NCI-H748 (cell line): ENCODE measurements at regions not wholly inside any gene's neighbourhood (a gene's known extent, or its start where the extent isn't known, plus 50 kb on each side); places are given as distances from the start of the nearest gene placed in this dataset.
"Not testable (repeated sequence)": the region's sequence is repeated elsewhere in the genome, so short reads cannot be mapped to it uniquely, and the experiment has no call there.

Source experiments
- DNase-seq: peaks from one replicate; lab custom pipeline; 2025; ENCODE audit not compliant: unreplicated experiment; lab: John Stamatoyannopoulos, UW

DNA sequence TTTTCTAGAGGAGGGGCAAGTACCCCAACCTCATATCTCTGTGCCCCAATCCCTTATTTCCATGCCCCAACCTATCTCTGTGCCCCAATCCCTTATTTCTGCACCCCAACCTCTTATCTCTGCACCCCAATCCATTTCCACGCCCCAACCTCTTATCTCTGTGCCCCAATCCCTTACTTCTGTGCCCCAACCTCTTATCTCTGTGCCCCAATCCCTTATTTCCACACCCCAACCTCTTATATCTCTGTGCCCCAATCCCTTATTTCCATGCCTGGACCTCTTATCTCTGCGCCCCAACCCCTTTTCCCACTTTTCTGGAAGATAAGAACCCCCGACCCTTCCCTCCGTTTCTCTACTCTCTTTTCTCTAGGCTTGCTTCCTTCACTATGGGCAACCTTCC is 199.0 kb downstream of the JRKL start:
- DNase-seq: not testable (repeated sequence)

DNA sequence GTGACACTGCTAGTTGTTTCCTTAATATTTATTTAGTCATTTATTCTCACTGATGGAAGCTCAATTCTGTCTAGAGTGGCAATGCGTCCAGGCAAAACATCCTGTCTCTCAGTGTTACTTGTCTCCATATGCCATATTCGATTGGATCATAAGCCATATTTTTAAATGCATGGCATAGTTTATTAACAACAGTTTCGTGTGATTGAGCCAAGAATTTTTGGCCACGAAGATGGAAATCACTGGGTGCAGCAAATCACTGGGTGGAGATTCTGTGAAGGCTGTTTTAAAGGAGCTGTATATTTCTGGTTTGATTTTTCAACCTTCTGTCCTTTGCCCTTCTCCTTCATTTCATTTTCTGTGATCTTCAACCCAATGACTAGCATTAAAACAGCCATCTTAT is 205.2 kb downstream of the JRKL start:
- DNase-seq: no peak

DNA sequence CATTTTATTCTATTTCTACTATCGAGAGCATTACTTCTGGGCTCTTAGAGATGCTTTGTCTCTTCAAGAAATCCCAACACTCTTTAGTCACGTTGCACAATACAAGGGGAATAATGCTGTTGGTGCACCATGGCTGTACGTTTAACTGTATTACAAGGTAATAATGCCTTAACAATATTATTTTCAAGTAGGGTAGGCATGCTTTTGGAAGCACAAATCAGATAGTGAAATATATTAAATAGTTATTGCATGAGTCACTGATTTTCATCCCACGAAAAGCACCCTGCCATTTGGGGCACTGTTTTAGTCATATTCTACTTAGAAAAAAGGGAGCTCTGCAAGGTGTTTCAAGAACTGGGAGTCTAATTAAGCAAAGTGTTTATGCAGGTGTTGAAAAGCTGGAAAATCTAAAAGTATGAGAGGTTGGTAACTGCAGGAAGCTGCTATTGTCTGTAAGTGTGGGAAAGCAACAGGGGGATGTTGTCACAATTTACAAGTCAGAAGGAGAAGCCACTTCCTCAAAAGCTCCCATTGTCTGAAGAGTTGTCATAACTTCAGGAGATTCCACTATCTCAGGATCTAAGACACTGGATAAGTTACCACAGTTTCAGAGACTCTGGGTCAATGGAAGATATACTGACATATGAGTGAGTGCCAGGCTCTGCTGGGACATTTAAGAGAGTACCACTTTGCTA is 218.2 kb downstream of the JRKL start:
- DNase-seq: no peak

DNA sequence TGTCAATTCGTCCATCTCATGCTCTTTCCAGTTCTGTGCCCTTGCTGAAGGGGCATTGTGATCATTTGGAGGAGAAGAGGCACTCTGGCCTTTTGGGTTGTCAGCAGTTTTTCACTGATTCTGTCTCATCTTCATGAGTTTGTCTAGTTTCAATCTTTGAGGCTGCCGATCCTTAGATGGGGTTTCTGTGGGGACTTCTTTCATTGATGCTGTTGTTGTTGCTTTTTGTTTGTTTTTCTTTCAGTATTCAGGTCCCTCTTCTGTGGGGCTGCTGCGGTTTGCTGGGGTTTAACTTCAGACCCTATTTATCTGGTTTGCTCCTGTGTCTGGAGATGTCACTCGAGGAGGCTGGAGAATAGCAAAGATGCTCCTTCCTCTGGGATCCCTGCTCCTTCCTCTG is 224.3 kb downstream of the JRKL start:
- no peak for DNase-seq

DNA sequence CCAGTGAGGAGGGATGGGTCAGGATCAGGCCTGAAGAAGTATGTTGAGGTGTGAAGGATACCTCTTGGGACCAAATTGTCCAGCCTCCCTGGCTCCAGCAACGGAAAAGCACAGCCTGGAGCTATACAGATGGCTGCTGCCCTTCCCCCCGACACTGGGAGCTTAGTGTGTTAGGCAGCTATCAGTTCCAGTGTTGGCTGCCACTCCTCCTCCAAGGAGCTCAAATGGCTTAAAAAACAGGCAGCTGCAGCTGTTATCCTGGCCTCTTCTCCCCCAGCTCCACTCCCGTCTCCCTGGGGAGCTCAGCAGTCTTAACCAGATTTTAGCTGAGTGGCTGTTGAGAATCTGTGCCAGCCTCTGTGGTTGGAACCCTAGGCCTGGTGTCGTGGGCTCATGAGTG is 225.0 kb downstream of the JRKL start:
- DNase-seq: no peak

DNA sequence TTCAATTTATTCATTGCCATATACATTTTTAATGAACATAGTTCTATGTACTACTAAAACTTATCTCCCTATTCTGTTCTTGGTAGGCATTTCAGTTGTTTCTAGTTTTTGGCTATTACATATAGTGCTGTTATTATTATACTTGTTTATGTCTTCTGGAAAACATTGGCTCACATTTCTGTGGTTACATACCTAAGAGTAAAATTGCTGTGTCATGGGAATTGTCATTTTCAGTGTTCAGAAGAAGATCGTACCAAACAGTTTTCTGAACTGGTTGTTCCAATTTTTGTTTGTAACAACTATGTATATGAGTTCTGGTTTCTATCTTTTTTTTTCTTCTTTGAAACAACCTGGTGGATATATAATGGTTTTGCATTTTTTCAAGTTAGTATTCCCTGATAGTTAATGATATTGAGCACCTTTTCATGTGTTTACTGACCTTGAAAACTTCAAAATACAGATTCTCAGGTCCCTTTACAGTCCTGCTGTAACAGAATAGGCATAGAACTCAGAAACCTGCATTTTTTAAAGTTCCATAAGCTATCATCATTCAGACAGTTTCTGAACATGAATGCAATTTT is 230.7 kb downstream of the JRKL start:
- no peak for DNase-seq

DNA sequence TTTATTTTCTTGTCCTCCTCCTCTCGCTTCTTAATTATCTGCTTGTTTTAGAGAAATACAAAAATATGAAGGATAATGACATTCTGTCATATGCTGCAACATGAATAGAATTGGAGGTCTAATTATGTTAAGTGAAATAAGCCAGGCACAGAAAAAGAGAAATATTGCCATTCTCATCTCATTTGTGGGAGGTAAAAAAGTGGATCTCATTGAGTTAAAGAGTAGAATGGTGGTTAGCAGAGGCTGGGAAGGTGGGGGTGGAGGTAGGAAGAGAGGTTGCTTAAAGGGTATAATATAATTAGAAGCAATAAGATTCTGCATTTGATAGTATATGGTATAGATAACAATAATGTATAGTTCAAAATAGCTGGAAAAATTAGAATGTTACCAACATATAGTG is 231.3 kb downstream of the JRKL start:
- DNase-seq: no peak

DNA sequence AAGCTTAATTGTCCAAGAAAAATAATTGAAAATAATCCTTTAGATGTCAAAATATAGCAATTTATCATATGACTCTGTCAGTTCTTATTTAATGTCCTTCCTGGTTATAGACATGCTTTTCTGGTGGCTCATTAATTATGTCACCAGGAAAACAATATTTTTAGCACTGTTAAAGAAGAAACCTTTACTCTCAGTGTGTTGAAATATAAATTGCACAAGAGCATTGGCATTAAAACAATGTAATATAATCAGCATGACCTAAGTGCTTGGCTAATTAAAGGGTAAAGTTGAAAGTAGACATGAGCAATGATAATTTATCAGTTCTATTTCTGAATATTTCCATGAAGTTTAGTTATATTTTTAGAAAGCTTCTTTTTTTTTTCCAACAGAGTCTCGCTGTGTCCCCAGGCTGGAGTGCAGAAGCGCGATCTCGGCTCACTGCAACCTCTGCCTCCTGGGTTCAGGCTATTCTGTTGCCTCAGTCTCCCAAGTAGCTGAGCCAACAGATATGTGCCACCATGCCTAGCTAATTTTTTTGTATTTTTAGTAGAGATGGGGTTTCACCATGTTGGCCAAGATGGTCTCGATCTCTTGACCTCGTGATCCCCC is 232.3 kb downstream of the JRKL start:
- DNase-seq: no peak

DNA sequence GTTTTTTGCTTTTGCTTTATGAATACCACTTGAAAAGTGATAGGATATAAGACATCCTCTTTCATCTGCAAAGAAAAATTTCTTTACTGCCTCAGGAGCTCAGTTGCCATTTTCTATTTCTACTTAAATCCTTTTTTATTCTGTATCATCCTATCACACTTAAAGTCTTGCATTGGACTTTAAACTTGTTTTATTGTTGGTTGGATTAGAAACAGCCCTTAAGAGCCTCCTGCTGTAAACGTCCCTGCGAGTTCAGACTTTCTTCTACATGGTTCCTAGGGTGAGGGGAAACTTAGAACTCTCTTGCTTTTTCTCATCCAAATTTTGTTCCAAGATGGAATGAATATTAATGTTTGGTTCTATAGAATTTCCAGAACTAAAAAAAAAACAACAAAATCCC is 234.3 kb downstream of the JRKL start:
- no peak for DNase-seq

DNA sequence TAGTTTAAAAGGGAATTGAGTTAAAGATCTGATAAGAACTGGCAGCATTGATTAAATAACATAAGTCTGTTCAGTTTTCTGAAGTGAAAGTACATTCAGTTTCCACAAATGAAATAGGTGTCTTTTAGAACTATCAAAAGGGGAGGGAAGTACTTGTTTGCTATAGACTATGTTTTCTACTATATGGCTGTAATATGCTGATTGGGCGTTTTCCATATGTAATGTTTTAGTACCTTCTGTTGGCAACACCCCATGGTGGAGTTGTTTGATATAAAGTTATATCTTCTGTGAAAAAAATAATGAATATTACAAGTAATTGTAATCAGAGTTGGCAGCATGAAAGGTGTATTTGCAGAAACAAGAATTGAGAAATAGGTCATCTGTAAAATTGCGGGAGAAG is 237.6 kb downstream of the JRKL start:
- no peak for DNase-seq

DNA sequence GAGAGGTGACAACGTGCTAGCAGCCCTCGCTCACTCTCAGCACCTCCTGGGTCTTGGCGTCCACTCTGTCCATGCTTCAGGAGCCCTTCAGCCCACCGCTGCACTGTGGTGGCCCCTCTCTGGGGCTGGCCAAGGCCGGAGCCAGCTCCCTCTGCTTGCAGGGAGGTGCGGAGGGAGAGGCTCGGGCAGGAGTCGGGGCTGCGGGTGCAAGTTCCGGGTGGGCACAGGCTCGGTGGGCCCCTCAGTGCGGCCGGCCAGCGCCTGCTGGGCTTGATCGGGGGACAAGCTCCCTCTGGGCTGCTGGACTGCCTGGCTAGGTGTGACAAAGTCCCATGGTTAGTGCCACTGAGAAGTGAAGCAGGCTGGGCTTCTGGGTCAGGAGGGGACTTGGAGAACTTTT is 245.8 kb downstream of the JRKL start:
- no peak for DNase-seq

DNA sequence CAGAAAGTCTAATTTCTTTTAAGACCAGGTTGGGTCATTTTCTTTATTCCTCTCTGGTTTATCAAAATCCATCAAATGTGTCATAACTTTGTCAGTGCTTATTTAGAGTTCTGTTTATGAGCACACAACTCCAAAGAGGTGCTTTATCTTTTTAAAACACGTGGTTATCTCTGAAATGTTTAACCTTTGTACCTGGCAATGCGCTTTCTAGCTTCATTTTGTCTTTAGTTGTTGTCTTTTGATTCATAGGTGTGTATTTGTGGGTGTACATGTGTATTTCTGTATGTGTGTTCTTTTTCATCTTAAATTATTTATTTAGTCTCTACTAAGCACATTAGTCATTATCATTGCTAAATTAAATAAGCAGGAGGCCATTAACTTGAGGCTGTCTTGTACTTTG is 251.4 kb downstream of the JRKL start:
- DNase-seq: no peak

DNA sequence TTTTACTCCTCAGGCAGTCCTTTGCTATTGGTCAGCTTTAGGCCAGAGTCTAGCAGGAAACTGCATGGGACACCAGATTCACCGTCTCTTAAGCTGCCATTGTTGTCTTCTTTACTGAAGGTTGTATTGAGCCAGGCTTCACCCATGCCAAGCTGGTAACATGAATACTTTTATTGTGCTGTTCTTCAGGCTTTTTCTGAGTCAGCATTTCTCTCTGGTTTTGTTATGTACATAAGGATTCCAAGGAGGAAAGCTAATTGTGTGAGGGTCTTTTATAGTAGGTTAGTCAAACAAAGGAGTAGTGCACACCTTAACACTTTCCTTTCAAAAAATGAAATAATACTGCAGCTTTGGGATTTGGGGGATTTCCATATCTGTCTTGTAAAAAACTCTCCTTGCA is 252.8 kb downstream of the JRKL start:
- no peak for DNase-seq

DNA sequence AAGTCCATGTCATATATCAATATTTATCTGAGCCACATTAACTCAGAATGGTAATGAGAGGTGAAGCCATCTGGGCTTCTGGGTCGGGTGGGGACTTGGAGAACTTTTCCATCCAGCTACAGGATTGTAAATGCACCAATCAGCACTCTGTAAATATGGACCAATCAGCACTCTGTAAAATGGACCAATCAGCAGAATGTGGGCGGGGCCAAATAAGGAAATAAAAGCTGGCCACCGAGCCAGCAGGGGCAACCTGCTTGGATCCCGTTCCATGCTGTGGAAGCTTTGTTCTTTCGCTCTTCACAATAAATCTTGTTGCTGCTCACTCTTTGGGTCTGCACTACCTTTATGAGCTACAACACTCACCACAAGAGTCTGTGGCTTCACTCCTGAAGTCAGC is 253.4 kb downstream of the JRKL start:
- DNase-seq: no peak

DNA sequence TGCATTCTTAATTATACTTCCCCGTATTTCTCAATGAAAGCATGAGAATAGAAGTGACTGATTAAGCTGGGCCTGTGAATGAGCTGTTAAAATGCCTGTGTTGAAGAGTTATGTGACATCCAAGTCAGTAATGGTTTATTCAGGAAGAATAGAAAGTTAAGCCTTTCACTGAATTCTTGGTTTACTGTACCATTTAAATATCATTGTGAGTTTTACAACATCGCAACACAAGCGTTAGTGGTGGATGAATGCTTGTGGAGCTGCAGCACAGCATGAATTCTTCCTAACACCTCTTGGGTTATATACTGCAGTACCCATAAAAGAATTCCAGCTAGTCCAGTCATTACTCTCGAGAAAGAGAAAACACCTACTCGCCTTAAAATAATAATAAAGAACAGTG is 257.8 kb downstream of the JRKL start:
- DNase-seq: no peak

DNA sequence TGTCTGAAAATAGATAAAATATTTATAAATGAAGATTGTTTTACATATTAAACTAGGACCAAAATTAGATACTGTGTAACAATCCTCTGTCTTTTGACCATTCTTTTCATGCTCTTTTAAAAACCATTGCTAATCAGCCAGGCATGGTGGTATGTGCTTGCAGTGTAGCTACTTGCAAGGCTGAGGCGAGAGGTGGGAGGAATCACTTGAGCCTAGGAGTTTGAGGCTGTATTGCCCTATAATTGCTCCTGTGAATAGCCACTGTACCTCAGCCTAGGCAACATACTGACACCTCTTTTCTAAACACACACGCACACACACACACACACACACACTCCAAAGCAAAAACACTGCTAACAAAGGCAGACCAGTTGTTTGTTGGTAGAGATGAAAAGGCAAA is 259.2 kb downstream of the JRKL start:
- no peak for DNase-seq

DNA sequence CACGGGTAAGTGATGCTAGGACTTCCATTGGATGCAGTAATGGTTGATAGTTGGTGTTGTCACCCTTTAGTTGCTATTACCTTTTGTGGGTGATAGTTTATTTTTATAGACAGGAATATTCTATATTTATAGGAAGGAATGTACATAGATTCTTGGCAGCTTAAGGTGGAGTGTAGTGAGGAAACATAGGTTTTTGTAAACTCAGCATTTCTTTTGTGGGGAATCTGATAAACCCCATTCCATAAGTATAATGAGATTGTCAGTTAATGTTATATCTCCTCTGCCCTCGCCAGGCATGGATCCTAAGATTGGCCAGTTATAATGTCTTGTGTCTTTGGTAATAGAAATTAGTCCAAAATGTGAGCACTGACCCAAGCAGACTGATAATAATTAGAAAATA is 262.7 kb downstream of the JRKL start:
- DNase-seq: no peak

DNA sequence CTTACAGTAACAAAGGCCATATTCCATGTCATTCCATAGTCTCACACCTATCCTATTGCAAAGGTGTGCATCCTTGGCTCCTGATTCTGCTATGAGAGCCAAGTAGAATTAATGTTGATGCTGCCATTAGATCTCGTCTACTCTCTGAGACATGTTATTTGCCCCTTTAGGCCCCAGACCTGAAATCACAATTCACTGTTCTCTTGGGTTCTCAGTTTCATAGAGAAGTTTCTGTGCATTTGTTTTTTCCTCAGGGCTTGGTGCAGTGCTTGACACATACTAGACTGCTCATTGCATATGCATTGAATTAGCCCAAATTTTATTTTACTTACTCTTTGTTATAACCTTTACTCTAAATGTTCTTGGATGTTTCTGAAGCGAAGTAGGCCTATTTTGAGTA is 265.7 kb downstream of the JRKL start:
- no peak for DNase-seq

DNA sequence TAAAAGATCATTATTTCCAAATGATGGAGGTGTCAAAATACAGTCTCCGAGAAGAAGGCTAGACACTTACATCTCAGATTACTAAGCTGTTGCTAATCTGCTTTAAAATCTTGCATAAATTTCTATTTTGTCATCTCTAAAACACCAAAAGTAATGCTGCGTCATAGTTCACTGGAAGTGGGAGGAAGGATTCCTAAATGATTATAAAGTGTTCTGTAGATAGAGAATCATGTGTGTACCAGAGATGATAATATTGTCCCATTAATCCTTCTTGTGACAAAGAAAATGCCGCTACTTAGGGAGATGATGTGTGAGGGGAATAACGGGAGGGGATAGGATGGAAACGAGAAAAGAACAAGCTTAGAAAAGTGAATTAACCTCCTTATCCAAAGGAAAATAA is 268.6 kb downstream of the JRKL start:
- DNase-seq: no peak

DNA sequence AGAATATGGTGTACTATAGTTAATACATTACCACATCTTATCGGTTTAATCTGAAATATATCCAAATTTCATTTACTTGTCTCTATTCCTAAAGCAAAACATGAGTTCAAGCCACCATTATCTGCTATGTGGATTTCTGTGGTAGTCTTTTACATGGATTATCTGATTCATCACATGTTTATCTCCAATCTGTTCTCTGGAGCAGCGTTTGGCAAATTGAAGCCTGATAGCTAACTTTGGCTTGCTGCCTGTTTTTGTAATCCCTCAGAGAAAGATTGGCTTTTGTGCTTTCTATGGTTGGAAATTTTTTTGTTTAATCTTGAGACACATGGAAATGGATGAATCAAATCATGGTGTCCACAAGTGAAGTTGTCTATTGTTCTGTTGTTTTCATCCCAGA is 274.3 kb downstream of the JRKL start:
- DNase-seq: no peak

DNA sequence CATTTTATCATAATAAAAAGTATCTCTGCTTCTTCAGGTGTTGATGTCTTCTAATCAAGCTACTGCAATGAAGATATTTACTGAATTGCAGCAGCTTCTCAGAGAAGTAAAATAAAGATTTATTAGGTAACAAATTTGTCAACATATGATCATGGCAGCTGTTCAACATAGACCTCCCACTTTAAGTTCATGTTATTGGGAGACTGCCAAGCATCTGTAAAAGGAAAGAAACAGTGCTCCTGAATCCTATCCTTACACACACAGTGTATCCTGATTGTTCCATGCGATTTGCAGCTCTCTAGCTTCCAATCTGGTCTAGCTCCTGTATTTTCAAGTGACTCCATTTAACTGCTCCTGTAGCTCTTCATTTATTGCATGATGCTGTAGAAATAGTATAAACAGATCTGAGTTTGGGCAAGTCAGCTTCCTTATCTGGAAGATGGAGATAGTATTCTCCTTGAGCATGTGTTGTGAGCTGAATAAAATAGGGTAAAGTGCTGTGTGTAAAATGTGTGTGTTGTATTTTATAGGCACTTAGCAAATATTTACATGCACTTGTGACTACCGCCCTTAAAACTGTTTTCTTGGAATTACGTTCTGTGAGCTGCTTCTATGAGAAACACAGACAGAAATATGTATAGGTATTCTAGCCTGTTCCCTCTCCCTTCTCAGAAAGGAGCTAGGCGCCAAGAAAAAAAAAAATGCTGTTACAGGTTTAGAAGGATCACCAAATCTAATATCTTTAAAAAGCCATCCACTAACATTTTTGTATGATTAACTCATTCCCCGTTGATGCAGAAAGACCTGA is 290.6 kb downstream of the JRKL start:
- no peak for DNase-seq
